Effector memory CD4-positive, alpha-beta T cell (primary cell): ENCODE measurements at regions not wholly inside any gene's neighbourhood (a gene's known extent, or its start where the extent isn't known, plus 50 kb on each side); places are given as distances from the start of the nearest gene placed in this dataset.

Experiments
- DNase-seq, 3 donors: peaks; one replicate each; pipeline ENCODE4 v3.0.0-alpha.2; 2020
- H3K27ac ChIP-seq: 2 replicates; pipeline ENCODE4 v1.7.0; 2013; ENCODE audit warnings: mild to moderate bottlenecking, low read length, moderate library complexity; ENCODE audit not compliant: insufficient read depth, poor library complexity, severe bottlenecking
- H3K27me3 ChIP-seq: replicated peaks from 2 replicates; pipeline ENCODE4 v1.7.0; 2013; ENCODE audit warnings: mild to moderate bottlenecking, low read length; ENCODE audit not compliant: insufficient read depth, control insufficient read depth, poor library complexity, severe bottlenecking
- H3K36me3 ChIP-seq: 2 replicates; pipeline ENCODE4 v1.7.0; 2013; ENCODE audit warnings: mild to moderate bottlenecking, low read length, moderate library complexity; ENCODE audit not compliant: control insufficient read depth, insufficient read depth
- H3K4me1 ChIP-seq: 2 replicates; pipeline ENCODE4 v1.7.0; 2013; ENCODE audit warnings: low read length, mild to moderate bottlenecking; ENCODE audit not compliant: control insufficient read depth, insufficient read depth, poor library complexity, severe bottlenecking
- H3K4me3 ChIP-seq: 2 replicates; pipeline ENCODE4 v1.7.0; 2013; ENCODE audit warnings: low read length, low read depth, mild to moderate bottlenecking; ENCODE audit not compliant: insufficient read depth, poor library complexity, severe bottlenecking
- H3K9me3 ChIP-seq: 2 replicates; pipeline ENCODE4 v1.7.0; 2013; ENCODE audit warnings: mild to moderate bottlenecking, low read length, moderate library complexity; ENCODE audit not compliant: control insufficient read depth

GRCh38 chr2:220434385-220434784 is 807.0 kb downstream of the SLC4A3 start:
- no peaks in the 10 kb centered on the region for H3K36me3 ChIP-seq
- no peaks in the 10 kb centered on the region for H3K4me1 ChIP-seq
- no peak overlapping the region for H3K27ac ChIP-seq
- H3K27me3 ChIP-seq = no peaks in the 10 kb centered on the region
- no peak for DNase-seq
- H3K4me3 ChIP-seq = no peak overlapping the region
- H3K9me3 ChIP-seq = no peaks in the 10 kb centered on the region

GRCh38 chr2:220437938-220438337 is 810.5 kb downstream of the SLC4A3 start:
- Histone ChIP-seq H3K9me3 (no peaks in the 10 kb centered on the region), H3K4me3 (no peak overlapping the region), H3K4me1 (no peaks in the 10 kb centered on the region), H3K36me3 (no peaks in the 10 kb centered on the region), H3K27ac (no peak overlapping the region), H3K27me3 (no peaks in the 10 kb centered on the region)
- DNase-seq = no peak

DNA sequence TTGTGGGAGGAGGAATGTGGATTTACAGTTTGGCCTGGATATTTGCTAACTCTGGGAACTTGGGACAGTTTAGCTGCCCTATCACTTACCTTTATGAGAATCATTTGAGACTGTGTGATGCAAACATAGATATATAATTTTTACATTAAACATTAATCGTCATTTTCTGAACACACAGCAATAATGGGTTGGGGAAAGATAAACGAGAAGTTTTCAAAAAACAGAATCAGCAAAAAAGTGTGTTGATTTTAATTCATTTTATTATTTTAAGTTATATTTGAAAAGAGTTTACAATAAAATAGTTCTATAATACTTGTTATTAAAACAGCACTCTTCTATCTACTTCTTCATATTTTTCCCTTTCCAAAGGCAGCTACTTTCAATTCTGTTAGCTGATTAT is 813.3 kb downstream of the SLC4A3 start:
- Histone ChIP-seq H3K4me1 (no peaks in the 10 kb centered on the region), H3K36me3 (no peaks in the 10 kb centered on the region), H3K27ac (no peak overlapping the region), H3K9me3 (no peaks in the 10 kb centered on the region), H3K4me3 (no peak overlapping the region), H3K27me3 (no peaks in the 10 kb centered on the region)
- DNase-seq = no peak

DNA sequence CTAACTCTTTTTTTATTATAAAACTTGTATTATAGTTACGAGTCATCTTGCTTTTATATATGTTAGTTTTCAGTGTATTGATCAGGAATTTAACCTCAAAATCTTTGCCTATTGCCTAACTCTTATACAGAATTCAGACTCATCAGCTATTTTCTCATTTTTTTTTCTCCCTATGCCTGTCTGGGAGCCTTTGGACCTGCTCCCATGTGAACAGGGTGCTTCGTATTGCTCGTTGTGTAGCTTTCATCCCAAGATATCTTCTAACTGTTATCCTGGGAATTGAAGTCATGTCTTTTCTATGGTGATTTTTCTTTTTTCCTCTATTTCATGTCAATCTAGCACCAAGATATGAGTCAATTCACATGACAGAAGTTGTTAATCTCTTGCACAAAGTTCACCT is 814.0 kb downstream of the SLC4A3 start:
- H3K27ac ChIP-seq = no peak overlapping the region
- H3K4me1 ChIP-seq = no peaks in the 10 kb centered on the region

GRCh38 chr2:220442012-220442411 is 814.6 kb downstream of the SLC4A3 start:
- Histone ChIP-seq H3K27me3 (no peaks in the 10 kb centered on the region), H3K36me3 (no peaks in the 10 kb centered on the region), H3K4me3 (no peak overlapping the region), H3K27ac (no peak overlapping the region), H3K4me1 (no peaks in the 10 kb centered on the region), H3K9me3 (no peaks in the 10 kb centered on the region)
- no peak for DNase-seq

More for the DNA sequence above, 814.0 kb downstream of the SLC4A3 start:
- H3K36me3 ChIP-seq = no peaks in the 10 kb centered on the region
- no peak for DNase-seq
- no peaks in the 10 kb centered on the region for H3K27me3 ChIP-seq
- no peak overlapping the region for H3K4me3 ChIP-seq
- H3K9me3 ChIP-seq = no peaks in the 10 kb centered on the region

DNA sequence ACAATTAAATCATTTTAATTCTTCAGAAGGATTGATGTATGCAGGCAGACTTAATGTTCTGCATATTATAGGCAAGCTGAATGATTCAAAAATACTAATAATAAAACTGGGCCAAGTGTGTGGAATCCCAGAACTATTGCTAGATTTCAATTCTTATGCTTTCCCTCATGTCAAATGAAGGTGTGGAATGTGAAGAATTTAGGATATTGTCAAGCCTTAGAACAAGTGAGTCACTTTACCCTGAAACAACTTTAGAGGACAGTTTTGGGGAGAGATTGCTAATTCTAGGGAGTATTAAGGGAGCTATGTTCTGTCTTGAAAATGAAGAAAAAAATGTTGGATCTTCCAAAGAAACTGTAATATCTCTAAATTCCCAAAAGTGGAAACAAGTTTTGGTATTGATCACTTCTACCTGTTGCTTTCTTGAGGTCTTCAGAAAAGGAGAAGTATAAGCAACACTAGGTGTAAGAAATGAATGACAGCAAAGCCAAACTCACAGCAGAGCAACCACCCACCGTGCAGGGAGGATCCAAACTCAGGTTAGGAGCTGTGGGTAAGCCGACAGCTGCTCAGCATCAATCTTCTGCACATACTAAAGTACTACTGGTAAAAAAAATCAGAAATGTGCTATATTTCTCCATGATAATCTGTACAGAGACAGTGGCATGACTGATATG is 818.1 kb downstream of the SLC4A3 start:
- no peak overlapping the region for H3K4me3 ChIP-seq
- no peaks in the 10 kb centered on the region for H3K9me3 ChIP-seq

DNA sequence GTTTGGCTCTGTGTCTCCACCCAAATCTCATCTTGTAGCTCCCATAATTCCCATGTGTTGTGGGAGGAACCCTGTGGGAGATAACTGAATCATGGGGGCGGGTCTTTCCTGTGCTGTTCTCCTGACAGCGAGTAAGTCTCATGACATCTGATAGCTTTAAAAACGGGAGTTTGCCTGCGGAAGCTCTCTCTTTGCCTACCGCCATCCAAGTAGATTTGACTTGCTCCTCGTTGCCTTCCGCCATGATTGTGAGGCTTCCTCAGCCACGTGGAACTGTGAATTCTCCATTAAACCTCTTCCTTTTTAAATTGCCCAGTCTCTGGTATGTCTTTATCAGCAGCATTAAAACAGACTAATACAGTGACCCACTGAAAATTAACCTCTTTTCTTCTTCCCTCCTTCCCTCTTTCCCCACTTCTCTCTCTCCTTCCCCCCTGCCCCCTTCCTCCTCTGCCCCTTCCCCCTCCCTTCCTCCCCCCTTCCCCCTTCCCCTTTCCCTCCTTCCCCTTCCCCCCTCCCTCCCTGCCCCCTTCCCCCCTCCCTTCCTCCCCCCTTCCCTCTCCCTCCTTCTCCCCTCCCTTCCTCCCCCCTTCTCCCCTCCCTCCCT is 818.8 kb downstream of the SLC4A3 start:
- no peaks in the 10 kb centered on the region for H3K9me3 ChIP-seq
- no peak overlapping the region for H3K27ac ChIP-seq
- no peaks in the 10 kb centered on the region for H3K36me3 ChIP-seq
- DNase-seq = no peak
- H3K27me3 ChIP-seq = no peaks in the 10 kb centered on the region
- H3K4me3 ChIP-seq = no peak overlapping the region
- no peaks in the 10 kb centered on the region for H3K4me1 ChIP-seq

More for the DNA sequence above, 818.1 kb downstream of the SLC4A3 start:
- Histone ChIP-seq H3K27ac (no peak overlapping the region), H3K27me3 (no peaks in the 10 kb centered on the region), H3K4me1 (no peaks in the 10 kb centered on the region), H3K36me3 (no peaks in the 10 kb centered on the region)
- DNase-seq = no peak

DNA sequence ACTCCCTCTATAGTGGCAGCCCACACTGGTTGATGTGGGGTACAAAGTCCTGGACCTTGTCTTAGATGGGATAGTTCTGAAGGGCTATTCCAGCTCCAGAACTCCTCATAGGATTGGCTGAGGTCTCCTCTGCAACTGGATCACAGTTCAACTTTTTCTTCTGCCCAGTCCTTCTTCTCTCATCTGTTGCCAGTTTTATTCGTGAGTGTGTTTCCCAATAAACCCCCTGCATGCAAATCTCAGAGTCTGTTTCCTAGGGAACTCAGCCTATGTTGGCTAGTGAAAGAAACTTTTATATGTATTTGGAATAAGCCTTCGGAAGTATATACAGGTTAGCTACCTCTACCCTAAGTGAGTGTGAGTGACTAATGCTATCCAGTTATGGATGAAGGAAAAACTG is 823.4 kb downstream of the SLC4A3 start:
- DNase-seq = no peak
- Histone ChIP-seq H3K9me3 (no peaks in the 10 kb centered on the region), H3K4me3 (no peak overlapping the region), H3K36me3 (no peaks in the 10 kb centered on the region), H3K27me3 (no peaks in the 10 kb centered on the region), H3K4me1 (no peaks in the 10 kb centered on the region), H3K27ac (no peak overlapping the region)

GRCh38 chr2:220451438-220451837 is 824.0 kb downstream of the SLC4A3 start:
- Histone ChIP-seq H3K9me3 (no peaks in the 10 kb centered on the region), H3K36me3 (no peaks in the 10 kb centered on the region), H3K27me3 (no peaks in the 10 kb centered on the region), H3K27ac (no peak overlapping the region), H3K4me3 (no peak overlapping the region), H3K4me1 (no peaks in the 10 kb centered on the region)
- no peak for DNase-seq

DNA sequence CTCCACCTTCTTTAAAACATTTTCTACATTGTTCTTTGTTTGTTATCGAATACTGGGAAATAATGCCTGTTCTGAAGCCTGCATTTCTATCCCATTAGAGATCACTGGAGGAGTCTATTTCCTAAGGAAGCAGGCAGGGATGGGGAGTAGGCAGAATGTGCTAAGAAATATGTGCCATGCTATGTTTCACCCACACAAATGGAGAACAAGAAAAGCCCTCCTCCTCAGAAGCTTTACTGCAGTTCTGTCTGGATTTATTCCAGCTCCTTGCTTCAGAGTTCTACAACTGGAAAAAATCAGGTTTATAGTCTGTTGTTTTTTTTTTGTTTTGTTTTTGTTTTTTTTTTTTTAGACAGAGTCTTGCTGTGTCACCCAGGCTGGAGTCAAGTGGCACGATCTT is 825.1 kb downstream of the SLC4A3 start:
- Histone ChIP-seq H3K4me1 (no peaks in the 10 kb centered on the region), H3K4me3 (no peak overlapping the region), H3K27me3 (no peaks in the 10 kb centered on the region), H3K27ac (no peak overlapping the region), H3K36me3 (no peaks in the 10 kb centered on the region), H3K9me3 (no peaks in the 10 kb centered on the region)
- no peak for DNase-seq
